Bronchial epithelial cell (primary cell): ENCODE measurements at regions not wholly inside any gene's neighbourhood (a gene's known extent, or its start where the extent isn't known, plus 50 kb on each side); places are given as distances from the start of the nearest gene placed in this dataset.
A peak's percentile ranks its signal among the peaks of the same experiment; 100 is the strongest.
"Not testable (repeated sequence)": the region's sequence is repeated elsewhere in the genome, so short reads cannot be mapped to it uniquely, and the experiment has no call there.

ENCODE experiments used
- DNase-seq: peaks from one replicate; pipeline ENCODE4 v3.0.0-alpha.2; 2010; ENCODE audit warnings: low read depth
- FAIRE-seq: peaks from 2 replicates; lab custom pipeline; 2011; peaks lifted over from hg19 to GRCh38; lab: Jason Lieb, UNC
- H3K27me3 ChIP-seq: 2 replicates; pipeline ENCODE4 v1.5.1; 2011; ENCODE audit warnings: low read length; ENCODE audit not compliant: control insufficient read depth, insufficient read depth
- H3K36me3 ChIP-seq: 2 replicates; pipeline ENCODE4 v1.5.1; 2011; ENCODE audit warnings: low read length; ENCODE audit not compliant: control insufficient read depth, insufficient read depth
- H3K4me3 ChIP-seq: 2 replicates; pipeline ENCODE4 v1.5.1; 2011; ENCODE audit warnings: mild to moderate bottlenecking, low read depth, low read length, control low read depth
- TF ChIP-seq, protein P1 (sequence below): IDR thresholded peaks from 2 replicates; pipeline ENCODE4 v1.5.1; 2011; ENCODE audit warnings: mild to moderate bottlenecking, moderate library complexity, low read length, control low read depth, inconsistent platforms; ENCODE audit not compliant: insufficient read depth, severe bottlenecking

DNA sequence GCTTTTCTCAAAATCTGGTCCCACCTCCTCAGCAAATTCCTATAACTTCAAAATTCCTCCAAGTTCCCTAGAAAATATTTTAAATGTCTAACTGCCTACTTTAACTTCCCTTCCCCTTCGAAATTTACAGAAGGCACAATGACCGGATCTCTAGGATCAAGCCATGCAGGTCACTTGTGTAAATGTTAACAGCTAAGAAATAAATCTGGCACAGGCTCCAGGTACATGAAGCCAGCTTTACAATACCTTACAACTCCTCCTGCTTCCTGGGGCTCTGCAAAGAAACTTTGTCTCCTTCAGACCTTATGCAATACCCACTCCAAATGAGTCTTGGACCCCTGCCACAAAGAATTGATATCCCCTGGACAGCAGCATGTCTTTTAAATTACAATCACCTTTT is 1164.2 kb downstream of the BRINP3 start:
- Histone ChIP-seq H3K27me3 (no peaks in the 10 kb centered on the region), H3K36me3 (no peaks in the 10 kb centered on the region), H3K4me3 (no peak overlapping the region)
- TF ChIP-seq, protein P1, sequence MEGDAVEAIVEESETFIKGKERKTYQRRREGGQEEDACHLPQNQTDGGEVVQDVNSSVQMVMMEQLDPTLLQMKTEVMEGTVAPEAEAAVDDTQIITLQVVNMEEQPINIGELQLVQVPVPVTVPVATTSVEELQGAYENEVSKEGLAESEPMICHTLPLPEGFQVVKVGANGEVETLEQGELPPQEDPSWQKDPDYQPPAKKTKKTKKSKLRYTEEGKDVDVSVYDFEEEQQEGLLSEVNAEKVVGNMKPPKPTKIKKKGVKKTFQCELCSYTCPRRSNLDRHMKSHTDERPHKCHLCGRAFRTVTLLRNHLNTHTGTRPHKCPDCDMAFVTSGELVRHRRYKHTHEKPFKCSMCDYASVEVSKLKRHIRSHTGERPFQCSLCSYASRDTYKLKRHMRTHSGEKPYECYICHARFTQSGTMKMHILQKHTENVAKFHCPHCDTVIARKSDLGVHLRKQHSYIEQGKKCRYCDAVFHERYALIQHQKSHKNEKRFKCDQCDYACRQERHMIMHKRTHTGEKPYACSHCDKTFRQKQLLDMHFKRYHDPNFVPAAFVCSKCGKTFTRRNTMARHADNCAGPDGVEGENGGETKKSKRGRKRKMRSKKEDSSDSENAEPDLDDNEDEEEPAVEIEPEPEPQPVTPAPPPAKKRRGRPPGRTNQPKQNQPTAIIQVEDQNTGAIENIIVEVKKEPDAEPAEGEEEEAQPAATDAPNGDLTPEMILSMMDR = no peak
- DNase-seq (no peak), FAIRE-seq (no peak)

DNA sequence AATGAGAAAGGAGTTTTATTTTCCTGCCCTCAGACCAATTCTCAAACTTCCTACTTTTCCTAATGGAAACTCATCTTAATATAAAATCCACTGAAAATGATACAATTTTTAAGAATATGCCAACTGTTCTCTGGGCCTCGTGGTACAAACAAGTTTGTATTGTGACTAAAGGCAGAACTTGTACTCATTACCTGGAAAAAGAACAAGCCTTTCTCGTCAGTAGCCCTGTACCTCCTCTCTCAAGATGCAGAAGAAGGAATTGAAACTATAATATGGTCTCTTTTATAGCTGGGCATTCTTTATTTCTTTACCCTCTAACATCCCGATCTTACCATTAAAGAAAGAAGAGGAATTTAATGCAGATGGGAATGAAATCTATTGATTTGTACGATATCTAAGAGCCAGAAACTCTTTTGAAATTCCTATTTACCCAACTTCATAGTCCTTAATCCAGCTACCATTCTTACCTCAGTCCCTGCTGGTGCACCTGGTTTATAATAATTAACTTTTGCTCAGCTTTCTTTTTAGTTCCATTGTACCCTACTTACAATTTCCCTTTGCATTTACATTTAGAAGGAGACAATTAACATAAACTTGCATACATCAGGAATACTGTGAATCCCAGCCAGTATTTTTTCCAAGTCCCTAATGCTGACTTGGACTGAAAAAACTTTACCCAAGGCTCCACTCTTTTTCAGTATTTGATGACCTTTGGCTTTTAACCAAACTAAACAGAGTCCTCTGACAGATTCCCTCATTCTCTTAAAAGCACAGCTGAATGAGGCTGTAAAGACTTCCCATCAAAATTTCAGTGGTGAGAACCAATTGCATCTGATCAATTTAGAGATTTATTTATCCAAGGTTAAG is 1162.4 kb downstream of the BRINP3 start:
- FAIRE-seq (no peak), DNase-seq (no peak)
- no peaks in the 10 kb centered on the region for H3K36me3 ChIP-seq
- no peaks in the 10 kb centered on the region for H3K27me3 ChIP-seq
- H3K4me3 ChIP-seq = no peak overlapping the region
- TF ChIP-seq, protein P1 = no peak

DNA sequence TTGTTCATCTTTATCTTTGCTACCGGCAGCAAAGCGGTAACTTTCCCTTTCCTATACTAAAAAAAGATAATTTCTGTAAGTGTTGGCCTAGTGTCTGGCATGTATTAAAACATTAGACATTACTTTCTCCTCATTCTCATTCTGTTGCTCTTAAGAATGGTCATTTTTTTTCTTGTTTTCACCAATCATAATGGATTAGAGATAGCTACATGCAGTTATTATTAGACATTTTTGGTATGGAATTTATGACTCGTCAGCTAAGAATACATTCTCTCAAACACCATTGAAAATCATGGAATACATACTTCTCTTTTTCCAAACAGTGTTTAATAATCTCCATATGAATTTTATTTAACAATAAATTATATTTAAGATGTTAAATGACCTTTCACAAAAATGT is 1154.6 kb downstream of the BRINP3 start:
- Histone ChIP-seq H3K4me3 (no peak overlapping the region), H3K27me3 (no peaks in the 10 kb centered on the region), H3K36me3 (no peaks in the 10 kb centered on the region)
- TF ChIP-seq, protein P1 = no peak
- FAIRE-seq (no peak), DNase-seq (no peak)

DNA sequence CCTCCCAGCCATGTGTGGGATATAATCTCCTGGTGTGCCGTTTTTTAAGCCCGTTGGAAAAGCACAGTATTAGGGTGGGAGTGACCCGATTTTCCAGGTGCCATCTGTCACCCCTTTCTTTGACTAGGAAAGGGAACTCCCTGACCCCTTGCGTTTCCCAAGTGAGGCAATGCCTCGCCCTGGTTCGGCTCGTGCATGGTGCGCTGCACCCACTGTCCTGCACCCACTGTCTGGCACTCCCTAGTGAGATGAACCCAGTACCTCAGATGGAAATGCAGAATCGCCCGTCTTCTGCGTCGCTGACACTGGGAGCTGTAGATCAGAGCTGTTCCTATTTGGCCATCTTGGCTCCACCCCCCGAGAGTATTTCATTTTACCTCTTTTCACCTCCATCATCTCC is 1146.6 kb downstream of the BRINP3 start:
- H3K36me3 ChIP-seq, H3K27me3 ChIP-seq, H3K4me3 ChIP-seq, FAIRE-seq, DNase-seq: not testable (repeated sequence)

DNA sequence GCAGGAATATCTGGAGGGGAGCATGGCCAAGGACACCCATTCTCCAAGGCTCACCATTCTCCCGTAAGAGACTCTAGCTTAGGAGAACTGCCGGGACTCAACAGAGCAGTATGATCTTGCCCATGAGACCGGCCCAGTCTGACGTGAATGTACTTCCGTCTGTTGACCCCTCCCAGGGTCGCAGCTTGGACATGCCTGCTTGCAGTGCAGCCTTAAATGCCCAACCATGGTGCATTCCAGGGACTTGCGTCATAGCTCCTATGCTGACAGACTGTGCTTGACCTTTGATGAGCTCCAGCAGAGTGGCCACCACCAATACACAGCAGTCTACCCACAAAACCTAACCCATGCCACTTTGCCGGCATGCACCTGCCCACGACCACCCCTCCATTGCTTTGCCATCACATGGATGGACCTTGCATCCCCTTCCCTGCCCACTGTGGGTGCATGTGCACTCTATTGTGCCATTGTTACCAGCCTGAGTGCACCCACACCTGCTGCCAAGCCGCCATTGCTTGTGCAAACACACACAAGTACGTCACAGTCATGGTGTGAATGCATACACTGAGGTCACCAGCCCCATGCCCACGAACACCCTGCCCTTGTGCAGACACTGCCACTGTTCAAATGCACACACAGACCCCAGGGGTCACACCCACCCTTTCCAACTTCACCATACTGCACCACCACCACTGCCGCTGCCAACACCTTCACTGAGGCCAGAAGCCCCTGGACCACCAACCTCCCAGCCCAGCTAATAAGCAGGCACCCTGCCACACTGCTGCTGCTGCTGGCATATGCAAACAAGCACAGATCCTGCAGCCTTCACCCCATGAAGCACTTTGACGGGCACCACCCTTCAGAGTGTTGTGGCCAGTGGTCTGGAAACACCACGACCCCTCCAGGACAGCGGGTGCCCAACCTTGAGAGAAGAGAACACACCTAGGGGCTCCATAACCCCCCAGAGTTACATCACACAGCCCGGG is 1141.3 kb downstream of the BRINP3 start:
- DNase-seq (no peak), FAIRE-seq (peak; percentile 64)
- TF ChIP-seq, protein P1 = no peak
- Histone ChIP-seq H3K27me3 (no peaks in the 10 kb centered on the region), H3K36me3 (no peaks in the 10 kb centered on the region), H3K4me3 (no peak overlapping the region)

DNA sequence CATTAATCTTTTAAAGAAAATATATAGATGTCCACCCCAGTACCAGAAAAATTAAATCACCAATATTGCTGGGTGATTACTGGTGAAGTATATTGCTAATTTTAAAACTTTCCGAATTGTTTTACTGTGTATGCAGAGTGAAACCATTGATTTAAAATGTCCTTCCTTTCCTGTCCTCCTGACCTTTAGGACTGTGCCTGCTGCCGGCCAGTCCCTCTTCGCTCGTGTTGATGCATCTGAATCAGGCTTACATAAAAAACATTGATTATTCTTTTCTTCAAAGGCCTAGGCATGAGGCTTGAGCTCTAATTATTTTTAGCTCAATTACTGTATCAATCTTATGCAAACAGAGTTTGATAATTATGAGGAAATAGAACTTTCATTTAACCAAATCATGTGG is 1128.1 kb downstream of the BRINP3 start:
- DNase-seq = no peak
- H3K36me3 ChIP-seq = no peaks in the 10 kb centered on the region
- FAIRE-seq = no peak
- no peaks in the 10 kb centered on the region for H3K27me3 ChIP-seq
- TF ChIP-seq, protein P1 = no peak
- H3K4me3 ChIP-seq = no peak overlapping the region
